Ovary (tissue), 7 donors: ENCODE measurements at regions not wholly inside any gene's neighbourhood (a gene's known extent, or its start where the extent isn't known, plus 50 kb on each side); places are given as distances from the start of the nearest gene placed in this dataset.

Experiments
- DNase-seq, 5 donors: peaks; one replicate each; pipeline ENCODE4 v3.0.0-alpha.2; 2019 to 2020
- H3K27ac ChIP-seq, 2 donors: fragments of 200-600 bp; one replicate each; pipeline versions ENCODE4 v1.5.1 to v1.8.0; 2019 to 2022
- H3K27me3 ChIP-seq: fragments of 200-600 bp; one replicate; pipeline ENCODE4 v1.8.0; 2022
- H3K36me3 ChIP-seq: fragments of 200-600 bp; sonication (generic); one replicate; pipeline ENCODE4 v1.5.1; 2019
- H3K4me1 ChIP-seq: one replicate; pipeline ENCODE4 v1.8.1; 2013; ENCODE audit warnings: mild to moderate bottlenecking, moderate library complexity; ENCODE audit not compliant: insufficient read depth
- H3K4me3 ChIP-seq: fragments of 200-600 bp; sonication (generic); one replicate; pipeline ENCODE4 v1.5.1; 2017
- H3K9me3 ChIP-seq, 2 donors: fragments of 200-600 bp in 1 of 2; sonication (generic) in 1 of 2; one replicate each; pipeline versions ENCODE4 v1.5.1 to v1.8.1; 2013 to 2019; ENCODE audit warnings: mild to moderate bottlenecking in 1 of 2, moderate library complexity in 1 of 2
- CTCF ChIP-seq, 3 donors: fragments of 450-650 bp in 2 of 3; fragments of 200-600 bp in 1 of 3; IDR thresholded peaks; one replicate each; pipeline versions ENCODE4 v1.5.1 to v1.8.0; 2016 to 2022; ENCODE audit warnings: antibody characterized with exemption in 3 of 3, mild to moderate bottlenecking in 1 of 3
- EP300 ChIP-seq: sonication (generic); formaldehyde crosslinking; IDR thresholded peaks from one replicate; pipeline ENCODE4 v1.6.1; 2017; ENCODE audit warnings: antibody characterized with exemption
- POLR2A ChIP-seq: fragments of 450-650 bp; IDR thresholded peaks from one replicate; pipeline ENCODE4 v1.6.1; 2017; ENCODE audit warnings: antibody characterized with exemption, mild to moderate bottlenecking, moderate library complexity
- WGBS, 3 donors: extraction: QIAGEN DNeasy Blood & Tissue Kit in 1 of 3; methylation state at CpG; one replicate each; pipeline versions ENCODE4 v1.1.5 to v1.1.7; 2013 to 2017; 5-methylcytosine and 5-hydroxymethylcytosine counted together
- intact Hi-C, 4 donors: fragments of 100-400 bp; cut with DNase I; formaldehyde crosslinking; loops; one replicate each; pipeline versions ENCODE4 v1.11.0 to v1.15.1; 2022 to 2023
- donor health status: DM: no; HTN: no; CAD: no; lungs with moderate emphysema.
- donor health status: DM: no; HTN: no; CAD: no.
- donor health status: Bipolar disorder and iron deficiency.
- donor health status: DM: no; HTN: no; CAD: no.
- donor health status: DM: yes; HTN: yes; CAD: no.

DNA sequence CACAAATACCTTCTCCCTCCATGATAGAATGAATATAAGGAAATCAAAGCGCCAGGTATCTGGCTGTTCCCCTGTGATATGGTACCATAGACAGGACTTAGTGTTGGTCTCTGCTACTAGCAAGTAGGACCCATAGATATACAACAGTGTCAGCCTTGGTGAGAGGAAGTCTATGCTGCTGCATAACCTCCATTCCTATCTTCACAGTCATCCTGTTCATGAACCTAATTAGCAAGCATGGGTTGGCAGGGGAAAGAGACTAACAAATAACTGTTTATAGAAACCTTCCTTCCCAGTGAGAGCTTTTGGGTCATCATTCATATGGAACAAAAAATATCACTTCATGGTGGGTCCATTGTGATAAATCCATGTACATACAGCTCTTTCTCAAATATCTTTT is 188.9 kb upstream of the FAM98A start:
- Histone ChIP-seq H3K9me3 (no peaks in the 10 kb centered on the region), H3K4me3 (no peak overlapping the region), H3K4me1 (no peaks in the 10 kb centered on the region), H3K27ac (no peak overlapping the region), H3K27me3 (no peaks in the 10 kb centered on the region), H3K36me3 (no peaks in the 10 kb centered on the region)
- WGBS, 3 donors, result 96 to 97% (median 97%) methylated on average over 1 of the region's 1 CpG
- DNase-seq, result no peak
- intact Hi-C loops, result no loop called here
- no peak for TF ChIP-seq EP300
- TF ChIP-seq CTCF (IDR thresholded peaks at IDR 0.05), result no peak
- TF ChIP-seq POLR2A, result no peak

DNA sequence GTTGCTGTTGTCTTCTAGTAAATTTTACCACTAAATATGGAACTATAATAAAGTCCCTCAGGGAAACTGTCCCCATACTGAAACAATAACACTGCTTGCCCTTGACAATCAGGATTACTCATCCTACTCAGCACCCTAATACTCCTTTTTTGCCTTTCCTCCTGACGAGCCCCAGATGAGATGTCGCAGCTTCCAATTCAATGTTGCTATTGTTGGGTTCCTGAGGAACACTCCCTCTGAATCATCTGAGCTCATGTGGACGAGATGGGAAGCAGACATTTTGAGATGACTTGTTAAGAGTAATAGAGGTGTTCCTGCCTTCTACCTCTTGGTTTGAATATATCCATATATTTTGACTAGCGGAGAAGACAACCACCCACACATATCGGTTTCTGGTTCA is 187.8 kb upstream of the FAM98A start:
- intact Hi-C loops, result no loop called here
- no peak overlapping the region for H3K27ac ChIP-seq
- H3K4me1 ChIP-seq, result no peaks in the 10 kb centered on the region
- H3K27me3 ChIP-seq, result no peaks in the 10 kb centered on the region
- WGBS, 3 donors, result 85 to 88% (median 86%) methylated on average over 5 of the region's 5 CpGs
- no peaks in the 10 kb centered on the region for H3K36me3 ChIP-seq
- TF ChIP-seq CTCF (IDR thresholded peaks at IDR 0.05) (no peak), EP300 (no peak)
- DNase-seq, result no peak
- no peaks in the 10 kb centered on the region for H3K9me3 ChIP-seq
- H3K4me3 ChIP-seq, result no peak overlapping the region

- Histone ChIP-seq H3K27ac (no peak overlapping the region), H3K9me3 (no peaks in the 10 kb centered on the region), H3K27me3 (no peaks in the 10 kb centered on the region), H3K36me3 (no peaks in the 10 kb centered on the region), H3K4me3 (no peak overlapping the region), H3K4me1 (no peaks in the 10 kb centered on the region)
- TF ChIP-seq EP300 (no peak), CTCF (IDR thresholded peaks at IDR 0.05) (no peak), POLR2A (no peak)
- WGBS, 3 donors, result 61 to 68% (median 68%) methylated on average over 4 of the region's 4 CpGs
- intact Hi-C loops, result no loop called here
- DNase-seq, result no peak
These were observed 186.4 kb upstream of the FAM98A start for GRCh38 chr2:33785201-33786106.

GRCh38 chr2:33784488-33784887 is 185.4 kb upstream of the FAM98A start:
- WGBS, 3 donors, result 88 to 95% (median 91%) methylated on average over 2 of the region's 2 CpGs
- intact Hi-C loops, result no loop called here
- no peaks in the 10 kb centered on the region for H3K27me3 ChIP-seq
- no peak for DNase-seq
- TF ChIP-seq POLR2A (no peak), EP300 (no peak), CTCF (IDR thresholded peaks at IDR 0.05) (no peak)
- H3K4me3 ChIP-seq, result no peak overlapping the region
- no peaks in the 10 kb centered on the region for H3K36me3 ChIP-seq
- H3K27ac ChIP-seq, result no peak overlapping the region
- no peaks in the 10 kb centered on the region for H3K9me3 ChIP-seq
- no peaks in the 10 kb centered on the region for H3K4me1 ChIP-seq
